NCI-H2029 (cell line): ENCODE measurements at regions not wholly inside any gene's neighbourhood (a gene's known extent, or its start where the extent isn't known, plus 50 kb on each side); places are given as distances from the start of the nearest gene placed in this dataset.
"Not testable (repeated sequence)": the region's sequence is repeated elsewhere in the genome, so short reads cannot be mapped to it uniquely, and the experiment has no call there.

Source experiments
- DNase-seq: peaks from one replicate; lab custom pipeline; 2025; lab: John Stamatoyannopoulos, UW

DNA sequence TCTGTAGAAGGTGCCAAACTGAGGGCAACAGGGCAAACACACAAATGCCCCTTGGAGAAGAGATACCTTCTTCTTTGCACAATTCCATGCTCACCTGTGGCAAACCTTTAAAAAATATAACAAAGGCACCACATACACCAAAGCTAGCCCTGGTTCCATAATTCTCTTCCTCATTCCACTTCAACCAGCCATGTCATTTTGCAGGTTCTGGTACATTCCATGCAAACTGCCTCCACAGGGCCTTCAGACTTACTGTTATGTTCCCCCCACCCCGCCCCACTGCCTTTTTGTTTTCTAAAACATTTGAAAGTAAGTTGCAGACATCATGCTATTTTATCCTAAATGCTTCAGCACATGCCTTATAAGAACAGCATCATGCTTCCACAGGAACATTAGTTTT, 269.0 kb downstream of the NSUN3 start:
- DNase-seq: no peak

- DNase-seq: no peak
Observed at GRCh38 chr3:94336046-94336753, 273.3 kb downstream of the NSUN3 start.

- no peak for DNase-seq
Observed at GRCh38 chr3:94345101-94345500, 282.2 kb downstream of the NSUN3 start.

DNA sequence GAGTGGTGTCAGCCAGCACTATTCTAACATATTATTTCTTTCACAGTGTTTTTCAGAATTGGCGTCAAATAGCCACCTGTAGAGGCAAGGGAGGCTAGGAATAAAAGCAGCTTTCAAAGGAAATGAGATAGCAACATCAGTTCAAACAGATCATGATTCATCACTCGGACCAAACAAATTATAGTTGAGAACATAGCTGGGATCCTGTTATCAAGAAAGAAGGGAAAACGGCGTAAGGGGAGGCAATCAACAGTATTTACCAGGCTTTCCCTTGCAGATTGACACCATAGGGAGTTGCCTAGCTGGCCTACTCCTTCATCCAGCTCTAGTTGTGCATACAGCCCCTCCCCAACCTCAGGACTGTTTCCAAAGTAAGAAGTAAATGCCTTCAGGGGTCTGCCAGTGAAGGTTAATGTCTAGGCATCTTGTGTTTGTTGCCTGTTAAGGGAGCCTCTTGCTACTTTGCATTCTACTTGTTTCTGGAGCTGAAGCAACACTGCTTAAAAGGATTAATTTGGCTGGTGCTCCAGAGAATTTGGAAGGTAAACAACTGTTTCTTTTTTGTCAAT, 286.5 kb downstream of the NSUN3 start:
- DNase-seq: no peak

GRCh38 chr3:94356581-94356980, 293.7 kb downstream of the NSUN3 start:
- DNase-seq: no peak

- no peak for DNase-seq
Observed at GRCh38 chr3:94359996-94360395, 297.1 kb downstream of the NSUN3 start.

- no peak for DNase-seq
Observed at GRCh38 chr3:94360987-94361386, 298.1 kb downstream of the NSUN3 start.

DNA sequence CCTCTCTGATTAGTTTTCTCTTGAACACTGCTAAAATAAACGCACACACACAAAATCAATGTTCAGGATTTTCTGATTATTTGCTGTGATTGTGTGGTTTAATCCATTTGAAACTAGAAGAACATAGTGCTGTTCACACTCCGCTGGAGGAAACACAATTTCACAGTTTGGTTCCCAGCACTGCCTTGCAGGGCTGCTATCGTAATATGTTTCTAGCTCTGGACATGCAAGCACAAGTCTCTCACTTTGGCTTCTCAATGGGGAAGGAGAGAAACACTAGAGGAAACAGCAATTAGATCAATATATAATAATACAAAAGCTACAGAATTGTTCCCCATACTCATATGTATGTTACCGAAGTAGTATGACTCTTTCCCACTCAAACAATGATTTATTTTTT, 299.5 kb downstream of the NSUN3 start:
- no peak for DNase-seq

DNA sequence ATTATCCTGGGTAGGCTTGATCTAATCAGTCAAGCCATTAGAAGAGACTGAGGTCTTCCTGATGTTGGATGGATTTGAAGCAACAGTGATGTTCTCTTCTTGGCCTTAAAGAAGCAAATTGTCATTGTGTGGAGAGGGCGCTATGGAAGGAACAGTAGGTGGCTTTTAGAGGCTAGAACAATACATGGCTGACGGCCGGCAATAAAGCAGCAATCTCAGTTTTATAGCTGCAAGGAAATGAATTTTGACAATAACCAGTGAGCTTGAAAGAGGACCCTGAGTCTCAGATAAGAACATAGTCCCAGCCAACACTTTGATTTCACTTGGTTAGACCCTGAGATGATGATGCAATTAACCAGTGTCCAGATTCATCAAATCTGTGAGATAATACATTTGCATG, 302.1 kb downstream of the NSUN3 start:
- no peak for DNase-seq

- DNase-seq: no peak
Observed at GRCh38 chr3:94372026-94372425, 309.2 kb downstream of the NSUN3 start.

DNA sequence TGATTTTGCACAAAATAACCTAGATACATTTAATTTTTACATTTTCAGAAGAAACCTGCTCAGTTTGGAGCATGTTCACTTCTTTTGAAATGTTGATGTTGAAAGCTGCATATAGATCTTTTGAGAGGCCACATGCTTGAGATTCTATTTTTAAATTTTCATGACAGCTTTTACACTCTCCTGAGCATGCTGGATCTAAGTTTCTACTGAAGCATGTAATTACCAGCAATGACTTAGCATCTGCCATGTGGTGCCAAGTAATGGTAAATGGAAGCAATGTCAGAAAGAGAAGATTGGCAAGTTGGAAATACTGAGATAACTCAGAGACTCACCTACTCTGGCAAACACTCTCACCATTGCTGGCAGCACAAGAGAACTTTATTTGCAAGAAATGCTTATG, 310.6 kb downstream of the NSUN3 start:
- DNase-seq: no peak

- no peak for DNase-seq
Observed at GRCh38 chr3:94374439-94375161, 311.7 kb downstream of the NSUN3 start.

GRCh38 chr3:94377123-94377696, 314.3 kb downstream of the NSUN3 start:
- not testable (repeated sequence) for DNase-seq

DNA sequence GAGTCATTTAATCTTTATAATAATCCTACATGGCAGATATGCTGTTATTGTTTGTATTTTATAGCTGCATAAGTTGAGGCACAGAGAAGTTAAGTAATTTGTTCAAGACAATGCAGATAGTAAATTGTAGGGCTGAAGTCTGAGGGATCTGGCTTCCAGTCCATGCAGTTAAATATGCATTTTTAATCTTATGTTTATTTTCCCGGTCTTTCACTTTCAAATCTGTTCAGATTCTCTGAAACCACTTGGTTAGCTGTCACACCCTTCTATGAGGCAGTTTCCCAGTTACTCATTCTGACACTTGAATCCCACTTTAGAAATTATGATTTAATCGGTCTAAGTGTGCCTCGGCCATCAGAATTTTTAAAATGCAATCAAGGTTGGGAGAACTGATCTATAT, 315.0 kb downstream of the NSUN3 start:
- DNase-seq: not testable (repeated sequence)

DNA sequence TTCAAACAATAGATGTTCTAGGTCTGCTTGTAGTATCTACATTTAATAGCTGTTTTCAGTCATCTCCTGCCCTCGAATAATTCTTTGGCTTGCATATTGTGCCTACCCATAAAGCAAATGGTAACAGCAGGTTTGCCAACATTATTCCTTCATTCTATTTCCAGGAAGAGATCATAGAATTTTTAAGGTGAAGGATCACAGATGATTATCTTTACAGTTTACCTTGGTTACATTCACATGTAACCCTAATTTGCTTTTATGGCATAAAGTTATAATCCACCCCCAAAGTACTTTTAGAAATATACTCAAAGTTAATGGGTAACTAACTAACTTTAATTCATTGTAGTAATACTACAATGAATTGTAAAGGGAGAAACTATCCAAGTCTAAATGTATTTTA, 315.5 kb downstream of the NSUN3 start:
- no peak for DNase-seq

DNA sequence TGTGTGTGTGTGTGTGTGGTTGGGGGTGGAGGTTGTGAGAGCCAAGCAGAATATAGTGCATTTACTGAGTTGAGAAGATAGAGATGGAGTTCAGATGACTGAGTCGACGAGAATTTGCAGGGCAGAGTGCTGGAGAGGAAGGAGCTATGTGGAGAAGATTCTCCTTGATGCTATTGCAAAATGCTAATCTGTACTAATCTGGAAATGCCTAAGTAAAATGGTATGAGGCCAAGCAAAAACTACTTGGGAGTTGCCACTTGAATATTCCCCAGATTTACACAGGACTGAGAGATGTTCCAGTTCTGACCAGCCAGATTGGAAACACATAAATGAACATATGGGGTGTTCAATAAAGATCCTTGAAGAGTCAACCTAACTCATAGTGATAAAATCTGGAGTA, 316.4 kb downstream of the NSUN3 start:
- no peak for DNase-seq

DNA sequence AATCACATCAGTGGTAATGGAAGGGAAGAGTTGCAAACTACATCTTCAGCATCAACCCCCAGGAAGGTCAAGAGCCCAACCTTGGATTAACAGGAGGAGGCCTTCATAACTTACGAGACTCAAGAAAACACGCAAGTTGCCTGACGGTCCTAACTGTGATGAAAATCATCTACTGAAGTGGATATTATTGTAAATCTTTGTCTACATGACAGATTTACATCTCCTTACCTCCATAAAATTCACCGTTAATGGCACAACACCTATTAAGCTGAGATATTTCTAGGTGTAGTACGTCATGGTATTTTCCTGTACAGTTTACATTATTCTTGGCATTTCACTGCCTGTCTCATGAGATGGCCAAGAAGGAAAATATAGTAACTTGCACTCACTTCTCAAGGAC, 332.0 kb downstream of the NSUN3 start:
- DNase-seq: no peak

GRCh38 chr3:94395851-94396250, 333.0 kb downstream of the NSUN3 start:
- DNase-seq: no peak

GRCh38 chr3:94398036-94398435, 335.2 kb downstream of the NSUN3 start:
- DNase-seq: no peak

DNA sequence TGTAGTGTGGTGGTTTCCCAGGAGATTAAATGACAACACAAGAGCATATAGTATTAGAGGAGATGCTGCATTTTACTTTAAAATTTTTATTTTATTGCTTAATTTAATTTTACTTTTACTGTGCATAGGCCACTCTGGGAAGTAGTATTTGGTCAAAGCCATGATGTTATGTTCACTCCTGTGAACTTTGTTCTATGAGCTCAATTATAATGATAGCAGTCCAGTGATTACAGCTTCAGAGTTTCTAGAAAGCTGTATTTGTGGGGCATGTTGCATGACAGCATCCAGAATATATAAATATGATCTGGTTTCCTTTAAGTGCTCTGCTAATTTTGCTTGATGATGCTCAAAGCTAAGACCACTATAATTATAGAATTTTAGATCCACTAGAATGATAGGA, 338.6 kb downstream of the NSUN3 start:
- DNase-seq: no peak

DNA sequence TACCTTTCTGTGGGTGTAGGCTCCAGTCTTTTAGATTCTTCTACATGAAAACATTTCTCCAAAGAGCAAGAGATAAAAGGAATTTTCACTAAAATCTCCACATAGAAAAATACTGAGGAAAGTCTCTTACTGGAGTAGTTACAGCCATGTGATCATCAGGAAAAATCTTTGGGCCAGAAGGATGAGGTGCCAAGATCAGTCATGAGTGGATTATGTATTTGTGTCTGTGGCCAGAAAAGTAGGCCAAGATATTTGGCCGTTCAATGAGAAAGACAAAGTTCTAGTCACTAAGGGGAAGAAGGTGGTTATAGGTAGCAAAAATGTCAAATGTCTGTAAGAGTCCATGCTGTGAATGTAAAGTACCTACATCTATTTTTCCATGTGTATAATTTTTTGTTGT, 339.3 kb downstream of the NSUN3 start:
- no peak for DNase-seq

- DNase-seq: no peak
Observed at GRCh38 chr3:94405258-94406035, 342.6 kb downstream of the NSUN3 start.
